Suppressor macrophage treated with lipopolysaccharide for 1 hour (primary cell): ENCODE measurements at regions not wholly inside any gene's neighbourhood (a gene's known extent, or its start where the extent isn't known, plus 50 kb on each side); places are given as distances from the start of the nearest gene placed in this dataset.
"Not testable (repeated sequence)": the region's sequence is repeated elsewhere in the genome, so short reads cannot be mapped to it uniquely, and the experiment has no call there.

Experiments
- DNase-seq, 3 donors: peaks; one replicate each; pipeline ENCODE4 v3.0.0-alpha.2; 2020 to 2022

DNA sequence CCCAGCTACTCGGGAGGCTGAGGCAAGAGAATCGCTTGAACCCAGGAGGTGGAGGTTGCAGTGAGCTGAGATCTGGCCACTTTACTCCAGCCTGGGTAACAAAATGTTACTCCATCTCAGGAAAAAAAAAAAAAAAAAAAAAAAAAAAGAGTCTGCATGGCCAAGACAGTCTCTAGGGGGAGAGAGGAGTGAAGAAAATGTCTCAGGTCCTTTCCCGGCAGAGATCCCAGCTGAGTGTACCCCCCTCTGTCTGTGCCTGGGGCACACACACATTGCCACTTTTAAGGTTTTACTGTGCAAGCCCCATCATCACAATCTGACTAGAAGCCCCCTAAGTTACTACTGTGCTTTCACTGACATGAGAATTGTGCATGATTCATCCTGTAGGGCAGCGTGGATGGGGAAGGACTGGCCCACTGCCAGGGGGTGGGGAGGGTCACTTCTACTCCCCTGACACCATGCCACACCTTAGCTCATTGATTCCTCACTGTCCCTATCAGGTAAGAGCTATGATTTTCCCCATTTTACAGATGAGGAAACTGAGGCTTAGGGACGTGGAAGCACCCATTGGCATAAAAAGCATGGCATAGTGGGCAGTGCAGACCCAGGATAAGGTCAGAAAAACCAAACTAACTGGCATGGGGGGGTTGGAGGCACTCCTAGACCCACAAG lies 102.3 kb upstream of the LARP1 start:
- no peak for DNase-seq

DNA sequence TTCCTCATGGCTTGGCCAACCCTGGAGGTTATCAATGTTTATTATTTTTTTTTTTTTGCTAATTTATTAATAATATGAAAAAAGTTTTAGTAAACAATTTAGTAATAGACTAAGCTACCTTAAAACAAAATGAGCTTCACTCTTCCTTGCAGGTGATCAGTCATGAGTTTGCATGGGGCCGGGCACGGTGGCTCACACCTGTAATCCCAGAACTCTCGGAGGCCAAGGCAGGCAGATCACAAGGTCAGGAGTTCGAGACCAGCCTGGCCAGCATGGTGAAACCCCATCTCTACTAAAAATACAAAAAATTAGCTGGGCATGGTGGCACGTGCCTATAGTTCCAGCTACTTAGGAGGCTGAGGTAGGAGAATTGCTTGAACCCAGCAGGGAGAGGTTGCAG lies 103.4 kb upstream of the LARP1 start:
- not testable (repeated sequence) for DNase-seq

DNA sequence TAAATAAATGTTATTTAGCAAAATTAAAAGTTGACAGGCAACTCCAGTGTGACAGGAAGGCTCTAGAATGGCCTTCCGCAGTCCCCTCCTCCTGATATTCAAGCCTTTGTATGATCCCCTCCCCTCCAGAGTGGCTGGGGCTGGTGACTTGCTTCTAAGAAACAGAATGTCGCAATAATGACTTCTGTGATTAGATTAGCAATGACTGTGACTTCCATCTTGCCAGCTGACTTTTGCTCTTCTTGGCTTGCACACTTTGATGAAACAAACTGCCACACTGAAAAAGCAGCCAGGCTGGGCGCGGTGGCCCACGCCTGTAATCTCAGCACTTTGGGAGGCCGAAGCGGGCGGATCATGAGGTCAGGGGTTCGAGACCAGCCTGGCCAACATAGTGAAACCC lies 106.5 kb upstream of the LARP1 start:
- peak; percentile 40 to 61 (median 57) for DNase-seq

DNA sequence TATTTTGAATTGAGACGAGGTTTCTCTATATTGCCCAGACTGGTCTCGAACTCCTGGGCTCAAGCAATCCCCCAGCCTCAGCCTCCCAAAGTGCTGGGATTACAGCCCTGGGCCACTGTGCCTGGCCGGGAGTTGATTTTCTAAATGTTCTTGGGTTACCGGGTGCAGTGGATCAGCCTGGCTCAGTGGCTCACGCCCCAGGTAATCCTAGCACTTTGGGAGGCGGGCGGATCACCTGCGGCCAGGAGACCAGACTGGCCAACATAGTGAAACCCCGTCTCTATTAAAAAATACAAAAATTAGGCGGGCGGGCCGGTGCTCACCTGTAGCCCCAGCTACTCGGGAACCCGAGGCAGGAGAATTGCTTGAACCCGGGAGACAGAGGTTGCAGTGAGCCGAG lies 106.9 kb upstream of the LARP1 start:
- no peak for DNase-seq

DNA sequence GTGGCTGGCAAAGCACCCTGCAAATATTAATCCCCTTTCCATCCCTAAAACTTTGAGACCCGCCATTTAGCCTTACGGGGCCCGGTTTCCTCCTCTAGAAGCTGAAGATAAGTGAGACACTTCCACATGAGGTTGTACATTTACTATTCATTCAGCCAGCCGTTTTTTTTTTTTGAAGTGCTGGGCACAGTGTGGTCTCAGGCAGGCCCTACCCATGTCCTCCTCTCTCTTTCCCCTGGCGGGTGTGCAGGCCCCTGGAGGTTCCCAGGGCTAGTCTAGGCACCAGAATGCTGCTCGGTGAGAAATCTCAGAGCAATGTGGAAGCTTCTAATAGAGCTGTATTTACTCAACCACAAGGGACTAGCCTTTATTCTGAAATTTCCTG lies 107.4 kb upstream of the LARP1 start:
- peak in 1 of 3 donors; percentile 9 for DNase-seq

DNA sequence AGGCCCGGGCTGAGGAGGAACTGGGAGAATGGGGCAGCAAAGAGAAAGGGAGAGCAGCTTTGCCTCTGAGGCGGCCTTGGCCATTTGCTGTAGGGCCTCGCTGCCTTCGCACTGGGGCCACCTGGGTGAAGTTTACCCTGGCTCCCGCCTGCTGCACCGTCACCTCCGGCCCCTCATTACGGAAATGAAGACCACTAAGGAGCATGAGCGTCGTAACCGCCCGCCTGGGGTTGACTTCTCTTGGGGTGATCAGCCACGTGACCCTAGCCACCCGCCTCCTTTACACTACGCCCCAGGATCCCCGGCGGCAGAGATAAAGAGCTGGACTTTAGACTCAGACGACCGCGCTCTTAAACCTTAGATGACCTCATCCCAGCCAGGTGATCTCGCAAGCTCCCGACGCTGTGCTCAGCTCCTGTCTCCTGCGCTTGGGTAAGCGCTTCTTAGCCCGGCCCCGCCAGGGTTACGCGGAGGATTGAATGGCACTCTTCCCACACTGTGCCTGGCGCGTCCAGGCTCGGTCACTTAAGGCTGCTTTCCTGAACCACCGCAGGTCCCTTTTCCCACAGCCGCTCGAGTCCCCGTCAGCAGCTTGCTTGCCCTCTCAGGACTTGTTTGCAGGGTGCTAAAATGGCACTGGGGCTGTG lies 107.9 kb upstream of the LARP1 start:
- peak in 2 of 3 donors; percentile 29 to 51 for DNase-seq

DNA sequence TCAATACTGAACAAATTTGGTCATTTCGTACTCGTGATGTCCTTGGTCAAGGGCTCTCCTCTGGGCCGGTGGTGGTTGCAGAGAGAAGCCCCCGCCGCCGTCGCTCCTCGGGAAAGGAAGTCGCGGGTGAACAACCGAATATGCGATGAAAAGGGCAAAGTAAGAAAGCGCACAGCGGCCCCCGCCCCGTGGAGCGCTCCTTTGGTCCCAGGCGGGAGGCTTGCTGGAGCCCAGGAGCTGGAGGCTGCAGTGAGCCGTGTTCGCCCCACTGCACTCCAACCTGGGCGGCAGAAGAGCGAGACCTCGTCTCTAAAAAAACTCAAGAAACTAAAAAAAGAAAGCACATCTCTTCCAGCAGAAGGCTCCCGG lies 108.4 kb upstream of the LARP1 start:
- DNase-seq: no peak

DNA sequence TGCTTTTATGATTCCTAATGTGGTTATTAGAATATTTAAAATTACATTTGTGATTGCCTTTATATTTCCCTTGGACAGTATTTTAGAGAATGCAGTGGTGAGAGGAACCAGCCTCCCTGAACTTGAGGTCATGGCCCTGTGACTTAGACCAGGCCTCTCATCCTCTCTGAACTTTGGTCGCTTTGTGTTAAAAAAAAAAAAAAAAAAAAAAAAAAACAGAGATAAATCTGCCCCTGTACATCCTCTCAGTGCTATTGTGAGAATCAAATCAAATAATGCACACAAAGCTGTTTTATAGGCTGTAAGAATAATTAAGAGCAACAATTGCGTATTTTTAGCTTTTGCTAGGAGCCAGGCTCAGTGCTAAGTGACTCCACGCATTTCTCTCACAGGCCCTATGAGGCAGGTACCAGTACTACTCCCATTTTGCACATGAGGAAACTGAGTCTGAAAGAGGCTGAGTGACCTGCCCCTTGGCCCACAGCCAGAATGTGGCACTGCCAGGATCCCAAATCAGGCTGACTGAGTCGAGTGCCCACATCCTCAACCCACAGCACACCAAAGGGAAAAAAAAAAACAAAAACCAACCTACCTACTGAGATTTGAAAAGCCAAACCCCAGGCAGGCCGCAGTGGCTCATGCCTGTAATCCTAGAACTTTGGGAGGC lies 110.3 kb upstream of the LARP1 start:
- DNase-seq: no peak

DNA sequence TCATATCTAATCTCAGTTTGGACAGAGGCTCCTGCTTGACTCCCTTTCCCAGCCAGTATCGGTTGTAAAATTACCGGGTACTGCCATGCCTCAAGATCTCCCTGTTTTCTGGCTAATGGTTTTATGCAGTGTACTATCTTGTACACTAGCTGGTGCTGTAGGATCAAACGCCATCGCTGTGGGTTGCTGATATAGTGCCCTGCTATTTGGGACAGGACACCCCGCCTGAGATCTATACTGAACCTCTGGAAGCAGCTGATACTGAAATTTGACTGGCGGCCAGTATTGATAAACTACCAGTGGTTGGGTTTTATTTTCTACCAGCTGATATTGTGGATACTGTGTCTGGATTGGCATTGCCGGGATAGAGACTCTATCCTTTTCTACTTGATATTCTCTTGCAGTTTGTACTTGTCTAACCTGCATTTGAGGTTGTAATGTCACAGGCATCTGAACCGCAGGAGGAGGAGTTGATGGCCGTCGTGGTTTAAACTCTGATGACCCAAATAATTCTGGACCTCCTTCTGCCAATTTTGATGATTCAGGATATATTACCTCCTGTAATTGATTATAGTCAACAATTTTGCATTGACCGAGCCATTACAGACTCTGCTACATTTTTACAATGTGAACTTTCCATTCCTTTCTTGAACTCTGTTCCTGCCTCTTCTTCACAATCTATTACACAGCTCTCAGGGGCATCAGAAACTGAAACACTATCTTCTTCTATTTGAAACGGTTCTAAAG lies 112.5 kb upstream of the LARP1 start:
- peak in 2 of 3 donors; percentile 22 to 28 for DNase-seq

DNA sequence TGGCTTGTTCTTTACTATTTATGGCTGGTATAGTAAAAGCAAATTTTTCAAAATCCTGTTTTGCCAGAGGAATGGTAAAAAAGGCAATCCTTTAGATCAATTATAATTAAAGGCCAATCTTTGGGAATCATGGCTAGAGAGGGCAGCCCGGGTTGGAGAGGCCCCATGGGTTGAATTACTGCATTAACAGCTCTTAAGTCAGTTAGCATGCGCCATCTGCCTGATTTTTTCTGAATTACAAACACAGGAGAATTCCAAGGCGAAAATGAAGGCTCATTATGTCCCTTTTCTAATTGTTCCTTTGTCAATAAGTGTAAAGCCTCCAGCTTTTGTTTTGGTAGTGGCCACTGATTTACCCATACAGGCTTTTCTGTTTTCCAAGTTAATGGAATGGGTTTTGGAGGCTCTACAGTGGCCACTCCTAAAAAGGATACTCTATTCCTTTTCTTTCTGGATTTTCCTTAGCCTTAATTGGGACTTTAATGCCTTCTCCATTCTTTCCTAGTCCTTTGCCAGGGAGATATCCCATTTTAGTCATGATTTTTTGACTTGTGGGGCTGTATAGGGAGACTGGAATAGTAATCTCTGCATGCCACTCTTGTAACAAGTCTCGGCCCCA lies 114.9 kb upstream of the LARP1 start:
- peak; percentile 27 to 38 (median 36) for DNase-seq

DNA sequence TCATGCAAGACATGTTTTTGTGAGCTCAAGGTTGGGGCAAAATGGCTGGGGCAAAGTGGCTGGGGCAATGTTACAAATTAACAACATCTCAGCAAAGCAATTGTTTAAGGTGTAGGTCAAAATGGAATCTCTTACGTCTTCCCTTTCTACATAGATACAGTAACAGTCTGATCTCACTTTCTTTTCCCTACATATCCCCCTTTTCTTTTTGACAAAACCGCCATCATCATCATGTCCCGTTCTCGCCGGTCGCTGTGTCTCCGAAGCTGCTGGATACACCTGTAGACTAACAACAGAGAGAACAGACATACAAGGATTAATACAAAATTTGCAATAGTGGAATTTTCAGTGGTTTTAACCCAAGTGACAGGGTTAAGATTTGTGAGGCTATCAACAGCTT lies 118.4 kb upstream of the LARP1 start:
- not testable (repeated sequence) for DNase-seq

DNA sequence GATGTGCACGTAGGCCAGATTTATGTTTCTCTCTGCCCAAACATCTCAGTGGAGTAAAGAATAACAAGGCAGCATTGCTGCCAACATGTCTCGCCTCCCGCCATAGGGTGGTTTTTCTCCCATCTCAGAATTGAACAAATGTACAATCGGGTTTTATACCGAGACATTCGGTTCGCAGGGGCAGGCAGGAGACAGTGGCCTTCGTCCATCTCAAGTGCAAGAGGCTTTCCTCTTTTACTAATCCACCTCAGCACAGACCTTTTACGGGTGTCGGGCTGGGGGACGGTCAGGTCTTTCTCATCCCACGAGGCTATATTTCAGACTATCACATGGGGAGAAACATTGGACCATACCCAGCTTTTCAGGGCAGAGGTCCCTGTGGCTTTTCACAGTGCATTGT lies 118.9 kb upstream of the LARP1 start:
- not testable (repeated sequence) for DNase-seq

DNA sequence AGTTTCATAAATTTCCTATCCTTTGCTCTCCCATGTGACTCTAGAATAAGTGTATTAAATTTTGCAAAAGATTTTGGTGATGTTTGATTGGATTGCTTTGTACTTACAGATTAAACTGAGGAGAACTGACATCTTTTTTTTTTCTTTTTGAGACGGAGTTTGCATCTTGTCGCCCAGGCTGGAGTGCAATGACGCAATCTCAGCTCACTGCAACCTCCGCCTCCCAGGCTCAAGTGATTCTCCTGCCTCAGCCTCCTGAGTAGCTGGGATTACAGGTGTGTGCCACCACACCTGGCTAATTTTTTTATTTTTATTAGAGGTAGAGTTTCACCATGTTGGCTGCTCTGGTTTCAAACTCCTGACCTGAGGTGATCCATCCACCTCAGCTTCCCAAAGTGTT lies 121.4 kb upstream of the LARP1 start:
- DNase-seq: not testable (repeated sequence)

DNA sequence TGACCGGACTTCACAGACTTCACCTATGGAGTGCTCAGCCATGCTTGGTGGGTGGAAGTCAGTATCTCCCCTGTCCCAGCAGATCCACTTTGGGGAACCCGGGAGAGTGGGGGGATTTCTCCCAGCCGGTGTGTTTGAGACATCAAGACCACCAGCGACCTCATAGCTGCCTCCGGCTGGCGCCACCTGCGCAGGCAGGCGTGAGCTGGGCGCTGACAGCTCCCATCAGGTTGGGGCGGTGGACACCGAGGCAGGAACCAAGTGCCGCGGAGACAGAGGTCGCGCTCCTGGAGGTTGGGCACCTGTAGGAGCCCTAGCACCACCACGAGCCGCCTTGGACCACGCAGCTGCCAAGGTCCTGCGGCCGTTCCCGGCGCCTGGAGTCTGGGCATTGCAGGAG lies 124.0 kb upstream of the LARP1 start:
- no peak for DNase-seq

DNA sequence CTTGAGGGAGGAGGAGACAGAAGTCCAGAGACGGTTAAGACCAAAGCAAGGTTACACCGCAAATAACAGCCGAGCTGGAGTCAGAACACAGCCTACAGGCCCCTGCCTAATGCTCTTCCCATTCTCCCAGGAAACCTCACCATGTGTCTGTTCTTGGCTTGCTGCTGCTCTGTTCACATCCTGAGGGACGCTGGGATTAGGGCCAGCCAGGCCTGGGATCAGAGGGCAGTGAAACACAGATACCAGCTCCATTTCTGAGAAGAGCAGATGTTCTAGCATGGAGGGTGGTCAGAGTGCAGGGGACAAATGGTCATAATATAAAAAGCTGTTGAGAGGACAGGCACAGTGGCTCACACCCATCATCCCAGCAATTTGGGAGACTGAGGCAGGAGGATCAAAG lies 124.8 kb upstream of the LARP1 start:
- no peak for DNase-seq

DNA sequence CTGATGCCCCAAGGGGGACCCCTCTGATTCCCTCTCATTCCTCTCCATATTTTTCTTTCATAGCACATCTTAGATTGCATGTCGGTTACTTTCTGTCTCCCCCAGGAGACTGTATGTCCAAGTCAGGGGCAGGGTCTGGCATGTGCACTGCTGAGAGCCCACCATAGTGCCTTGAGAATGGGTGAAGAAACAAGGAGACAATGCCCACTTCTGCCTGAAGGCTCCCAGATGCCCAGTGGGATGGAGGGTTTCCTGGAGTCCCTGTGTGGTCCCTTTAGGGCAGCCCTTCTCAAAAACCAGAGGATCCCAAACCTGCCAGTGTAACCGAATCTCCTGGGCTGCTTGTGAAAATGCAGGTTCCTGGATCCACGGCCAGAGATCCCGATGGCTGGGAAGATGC lies 126.5 kb upstream of the LARP1 start:
- DNase-seq: no peak

DNA sequence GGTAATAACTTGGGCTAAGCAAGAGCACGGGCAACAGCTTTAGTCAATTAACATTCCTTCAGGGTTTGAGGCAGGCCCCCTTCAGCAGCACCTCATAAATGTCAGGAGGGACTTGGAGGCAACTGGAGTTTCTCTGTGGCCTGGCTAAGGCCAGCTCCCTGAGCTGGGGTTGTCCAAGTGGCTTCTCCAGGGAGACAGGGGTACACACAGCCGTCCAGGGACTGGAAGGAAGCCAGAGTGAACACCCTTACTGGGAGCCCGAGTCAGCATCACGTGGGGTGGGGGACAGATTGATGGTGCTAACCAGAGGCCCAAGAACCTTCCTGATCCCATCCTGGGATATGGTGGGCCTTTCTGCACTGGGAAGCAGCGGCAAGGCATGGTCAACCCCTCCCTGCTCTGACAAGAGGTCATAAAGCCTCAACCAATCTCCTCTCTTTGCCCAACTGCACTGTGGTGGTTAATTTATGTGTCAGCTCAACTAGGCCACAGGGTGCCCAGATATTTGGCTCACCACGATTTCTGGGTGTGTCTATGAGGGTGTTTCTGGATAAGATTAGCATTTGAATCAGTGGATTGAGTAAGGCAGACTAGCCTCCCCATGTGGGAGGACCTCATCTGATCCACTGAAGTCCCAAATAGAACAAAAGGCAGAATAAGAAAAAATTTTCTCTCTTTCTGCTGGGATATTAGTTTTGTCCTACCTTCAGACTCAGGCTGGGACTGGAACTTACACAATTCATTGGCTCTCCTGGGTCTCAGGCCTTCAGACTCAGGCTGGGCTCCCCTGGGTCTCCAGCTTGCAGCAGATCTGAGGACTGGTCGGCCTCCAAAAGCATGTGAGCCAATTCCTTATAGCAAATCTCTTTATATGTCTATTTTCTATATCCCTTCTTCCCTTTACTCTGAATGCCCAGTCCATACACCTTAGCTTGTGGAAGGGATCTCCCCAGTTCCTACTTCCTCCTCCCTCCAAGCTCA lies 127.2 kb upstream of the LARP1 start:
- no peak for DNase-seq

DNA sequence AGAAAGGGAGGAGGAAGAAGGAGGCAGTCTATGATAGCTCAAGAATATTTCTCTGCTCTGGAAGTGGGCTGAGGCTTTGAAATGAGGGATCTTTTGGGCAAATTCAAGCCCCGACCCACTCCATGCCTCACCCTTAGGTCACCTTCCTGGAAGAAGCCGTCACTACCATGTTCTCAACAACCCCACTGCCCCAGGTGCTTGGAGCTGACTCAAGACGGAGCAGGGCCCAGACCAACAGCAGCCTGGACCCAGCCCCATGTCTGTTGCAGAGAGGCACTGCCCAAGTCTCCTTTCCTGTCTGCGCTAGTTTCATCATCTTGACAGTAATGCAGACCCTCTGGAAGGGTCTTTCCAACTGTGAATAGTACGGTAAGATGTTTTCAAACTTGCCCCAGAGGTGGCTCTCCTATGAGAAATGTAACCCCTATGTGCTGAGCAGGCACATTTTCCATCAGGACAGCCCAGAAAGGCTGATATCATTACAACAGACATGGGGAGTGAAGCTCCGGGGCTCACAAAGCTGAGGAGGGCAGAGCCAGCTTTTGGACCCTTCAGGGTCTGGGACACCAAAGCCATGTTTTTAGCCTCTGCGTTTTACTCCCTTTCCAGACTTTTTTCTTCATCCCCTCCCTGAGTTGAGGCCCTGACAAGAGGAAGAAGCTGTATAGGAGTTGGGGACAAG lies 128.2 kb upstream of the LARP1 start:
- no peak for DNase-seq

DNA sequence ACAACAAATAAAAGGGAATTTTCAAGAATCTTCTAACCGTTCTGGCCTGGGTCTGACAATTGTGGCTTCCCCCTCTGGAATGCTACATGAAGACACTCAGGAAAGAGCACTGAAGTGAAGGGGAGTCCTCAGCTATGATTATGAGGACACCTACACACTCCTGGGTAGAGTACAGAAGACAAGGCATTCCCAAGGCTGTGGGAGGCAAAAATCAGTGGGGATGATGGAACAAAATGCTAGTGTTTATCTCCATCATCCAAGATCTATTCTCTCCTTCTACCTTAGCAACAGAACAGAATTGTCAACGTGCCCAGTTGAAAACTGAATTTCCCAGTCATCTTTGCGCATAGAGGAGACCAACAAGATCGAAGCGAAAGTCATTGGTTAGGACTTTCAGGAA lies 130.1 kb upstream of the LARP1 start:
- DNase-seq: no peak

DNA sequence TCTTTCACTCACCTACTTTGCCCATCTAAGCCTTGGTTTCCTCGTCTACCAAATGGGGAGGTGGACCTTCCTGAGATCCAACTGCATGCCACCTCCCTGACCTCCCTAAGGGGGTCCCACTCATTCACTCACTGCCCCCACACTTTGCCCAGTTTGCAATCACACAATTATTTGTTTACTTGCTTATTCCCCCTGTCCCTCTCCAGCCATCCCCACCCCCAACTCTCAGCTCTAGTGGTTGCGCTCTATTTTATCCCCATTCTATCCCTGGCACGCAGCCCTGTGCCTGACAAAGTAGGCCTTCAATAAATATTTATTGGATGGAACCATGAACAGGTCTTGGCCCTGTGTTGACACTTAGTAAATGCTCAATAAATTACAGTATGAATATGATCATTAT lies 130.8 kb upstream of the LARP1 start:
- DNase-seq: no peak

DNA sequence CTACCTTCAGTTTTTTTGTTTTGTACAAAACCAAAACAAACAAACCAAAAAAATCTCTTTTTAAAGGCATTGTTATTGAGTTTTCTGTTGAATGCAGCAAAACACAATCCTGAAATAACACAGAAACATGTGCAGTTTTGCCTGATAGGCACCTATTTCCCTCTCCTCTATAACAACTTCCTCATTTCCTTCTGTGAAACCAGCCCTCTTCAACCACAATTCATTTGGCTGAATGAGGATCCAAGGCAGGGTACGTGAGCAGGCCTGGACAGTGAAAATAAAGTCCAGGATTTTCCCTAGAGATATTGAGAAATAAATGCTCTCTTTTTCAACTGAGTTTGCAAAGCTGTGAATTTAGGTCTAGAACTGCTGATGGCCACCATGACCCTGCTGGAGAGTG lies 134.8 kb upstream of the LARP1 start:
- DNase-seq: peak; percentile 39 to 47 (median 43)
